Spleen (tissue), 7 donors: ENCODE measurements at regions not wholly inside any gene's neighbourhood (a gene's known extent, or its start where the extent isn't known, plus 50 kb on each side); places are given as distances from the start of the nearest gene placed in this dataset.

ENCODE experiments used
- POLR2A ChIP-seq, 3 donors: fragments of 450-650 bp; IDR thresholded peaks; one replicate each; pipeline ENCODE4 v1.5.1; 2017; ENCODE audit warnings: antibody characterized with exemption in 3 of 3, mild to moderate bottlenecking in 1 of 3
- POLR2AphosphoS5 ChIP-seq, 3 donors: sonication (generic); formaldehyde crosslinking; IDR thresholded peaks; one replicate each; pipeline ENCODE4 v1.5.1; 2017; ENCODE audit warnings: antibody characterized with exemption in 3 of 3
- TF ChIP-seq, protein P1 (sequence below), 11 experiments: fragments of 200-600 bp in 7 of 11; fragments of 450-650 bp in 4 of 11; sonication (generic) in 4 of 11; IDR thresholded peaks in 8 of 11; conservative IDR thresholded peaks in 3 of 11; 1 replicate in 7 of 11; 2 replicates in 4 of 11; pipeline versions ENCODE4 v1.4.0 to v1.8.0; 2016 to 2021; ENCODE audit warnings: antibody characterized with exemption in 11 of 11, inconsistent platforms in 4 of 11, mild to moderate bottlenecking in 1 of 11
- donor health status: DM: no; HTN: no; CAD: no; lungs with moderate emphysema.
- donor health status: DM: no; HTN: no; CAD: no.
- donor health status: DM: no; HTN: no; CAD: no.

DNA sequence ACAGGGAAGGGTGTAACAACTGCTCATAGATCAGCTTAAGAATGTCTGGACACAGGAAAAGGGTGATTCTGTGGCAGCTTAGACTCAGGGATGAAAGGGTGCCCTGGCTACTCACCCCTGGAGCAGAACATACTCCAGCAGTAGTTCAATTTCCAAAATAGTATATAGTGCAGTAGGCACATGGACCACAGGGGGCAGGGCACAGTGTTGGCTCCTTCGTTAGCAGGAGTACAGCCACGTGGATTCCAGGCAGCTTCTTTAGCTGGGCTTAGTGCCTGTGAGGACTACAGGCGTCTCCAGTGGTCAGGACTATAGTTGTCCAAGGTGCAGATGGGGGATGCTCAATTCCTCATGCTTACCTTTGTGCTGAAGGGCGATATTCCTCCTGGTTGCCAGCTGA is 277.5 kb upstream of the DDX18 start:
- TF ChIP-seq POLR2A (IDR thresholded peaks at IDR 0.05) = no peak
- TF ChIP-seq, protein P1, sequence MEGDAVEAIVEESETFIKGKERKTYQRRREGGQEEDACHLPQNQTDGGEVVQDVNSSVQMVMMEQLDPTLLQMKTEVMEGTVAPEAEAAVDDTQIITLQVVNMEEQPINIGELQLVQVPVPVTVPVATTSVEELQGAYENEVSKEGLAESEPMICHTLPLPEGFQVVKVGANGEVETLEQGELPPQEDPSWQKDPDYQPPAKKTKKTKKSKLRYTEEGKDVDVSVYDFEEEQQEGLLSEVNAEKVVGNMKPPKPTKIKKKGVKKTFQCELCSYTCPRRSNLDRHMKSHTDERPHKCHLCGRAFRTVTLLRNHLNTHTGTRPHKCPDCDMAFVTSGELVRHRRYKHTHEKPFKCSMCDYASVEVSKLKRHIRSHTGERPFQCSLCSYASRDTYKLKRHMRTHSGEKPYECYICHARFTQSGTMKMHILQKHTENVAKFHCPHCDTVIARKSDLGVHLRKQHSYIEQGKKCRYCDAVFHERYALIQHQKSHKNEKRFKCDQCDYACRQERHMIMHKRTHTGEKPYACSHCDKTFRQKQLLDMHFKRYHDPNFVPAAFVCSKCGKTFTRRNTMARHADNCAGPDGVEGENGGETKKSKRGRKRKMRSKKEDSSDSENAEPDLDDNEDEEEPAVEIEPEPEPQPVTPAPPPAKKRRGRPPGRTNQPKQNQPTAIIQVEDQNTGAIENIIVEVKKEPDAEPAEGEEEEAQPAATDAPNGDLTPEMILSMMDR (IDR thresholded peaks at IDR 0.05 in 8 of 11, conservative IDR thresholded peaks at IDR 0.05 in 3 of 11) = no peak
- no peak for TF ChIP-seq POLR2AphosphoS5 (IDR thresholded peaks at IDR 0.05)
